ENCODE measurements at regions not wholly inside any gene's neighbourhood (a gene's known extent, or its start where the extent isn't known, plus 50 kb on each side); places are given as distances from the start of the nearest gene placed in this dataset.

DNA sequence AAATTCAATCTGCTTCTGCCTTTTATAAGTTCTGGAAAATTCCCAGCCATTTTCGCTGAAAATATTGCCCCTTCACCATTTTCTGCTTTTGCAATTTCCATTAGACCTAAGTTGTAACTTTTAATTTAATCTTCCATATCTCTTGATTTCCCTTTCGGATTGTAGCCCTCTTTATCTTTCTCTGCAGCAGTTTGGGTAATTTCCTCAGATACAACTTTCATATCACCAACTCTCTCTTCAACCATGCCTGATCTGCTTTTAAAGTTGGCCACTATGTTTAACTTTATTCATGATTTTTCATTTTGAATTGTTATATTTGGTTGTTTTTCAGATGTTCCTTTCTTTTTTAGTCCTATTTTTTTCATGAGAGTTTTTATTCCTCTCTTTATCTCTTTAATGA lies 157.0 kb upstream of the VLDLR start:
- intact Hi-C loops (cut with micrococcal nuclease; ENCODE audit: unreplicated experiment) = loop anchor here (5.0 kb wide), 3 partner anchors 158 to 378 kb away; partner anchors contain the start of genes PUM3 and VLDLR
- TF ChIP-seq, protein P1, sequence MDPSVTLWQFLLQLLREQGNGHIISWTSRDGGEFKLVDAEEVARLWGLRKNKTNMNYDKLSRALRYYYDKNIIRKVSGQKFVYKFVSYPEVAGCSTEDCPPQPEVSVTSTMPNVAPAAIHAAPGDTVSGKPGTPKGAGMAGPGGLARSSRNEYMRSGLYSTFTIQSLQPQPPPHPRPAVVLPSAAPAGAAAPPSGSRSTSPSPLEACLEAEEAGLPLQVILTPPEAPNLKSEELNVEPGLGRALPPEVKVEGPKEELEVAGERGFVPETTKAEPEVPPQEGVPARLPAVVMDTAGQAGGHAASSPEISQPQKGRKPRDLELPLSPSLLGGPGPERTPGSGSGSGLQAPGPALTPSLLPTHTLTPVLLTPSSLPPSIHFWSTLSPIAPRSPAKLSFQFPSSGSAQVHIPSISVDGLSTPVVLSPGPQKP (IDR thresholded peaks at IDR 0.05; ENCODE audit: low read depth, low read length) = no peak
- TF ChIP-seq HDAC6 (IDR thresholded peaks at IDR 0.05; ENCODE audit: unreplicated experiment) (no peak), MEF2B (IDR thresholded peaks at IDR 0.05; ENCODE audit: partially characterized antibody, poor library complexity, severe bottlenecking) (no peak), RBBP5 (conservative IDR thresholded peaks at IDR 0.05) (no peak), ZNF274 (IDR thresholded peaks at IDR 0.05; ENCODE audit: insufficient read depth, insufficient read length) (no peak), POLR2AphosphoS5 (IDR thresholded peaks at IDR 0.05; ENCODE audit: low read length) (no peak), STAT1 (conservative IDR thresholded peaks at IDR 0.05) (no peak), FOXK2 (IDR thresholded peaks at IDR 0.05) (no peak), SMARCA5 (IDR thresholded peaks at IDR 0.05) (no peak), RAD21 (IDR thresholded peaks at IDR 0.05; ENCODE audit: insufficient read depth, low read depth, low read length) (no peak), CREM (IDR thresholded peaks at IDR 0.05; ENCODE audit: low read depth) (no peak)
- TF ChIP-seq, protein P2, sequence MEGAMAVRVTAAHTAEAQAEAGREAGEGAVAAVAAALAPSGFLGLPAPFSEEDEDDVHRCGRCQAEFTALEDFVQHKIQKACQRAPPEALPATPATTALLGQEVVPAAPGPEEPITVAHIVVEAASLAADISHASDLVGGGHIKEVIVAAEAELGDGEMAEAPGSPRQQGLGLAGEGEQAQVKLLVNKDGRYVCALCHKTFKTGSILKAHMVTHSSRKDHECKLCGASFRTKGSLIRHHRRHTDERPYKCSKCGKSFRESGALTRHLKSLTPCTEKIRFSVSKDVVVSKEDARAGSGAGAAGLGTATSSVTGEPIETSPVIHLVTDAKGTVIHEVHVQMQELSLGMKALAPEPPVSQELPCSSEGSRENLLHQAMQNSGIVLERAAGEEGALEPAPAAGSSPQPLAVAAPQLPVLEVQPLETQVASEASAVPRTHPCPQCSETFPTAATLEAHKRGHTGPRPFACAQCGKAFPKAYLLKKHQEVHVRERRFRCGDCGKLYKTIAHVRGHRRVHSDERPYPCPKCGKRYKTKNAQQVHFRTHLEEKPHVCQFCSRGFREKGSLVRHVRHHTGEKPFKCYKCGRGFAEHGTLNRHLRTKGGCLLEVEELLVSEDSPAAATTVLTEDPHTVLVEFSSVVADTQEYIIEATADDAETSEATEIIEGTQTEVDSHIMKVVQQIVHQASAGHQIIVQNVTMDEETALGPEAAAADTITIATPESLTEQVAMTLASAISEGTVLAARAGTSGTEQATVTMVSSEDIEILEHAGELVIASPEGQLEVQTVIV (IDR thresholded peaks at IDR 0.05; ENCODE audit: borderline replicate concordance, partially characterized antibody) = no peak
- TF ChIP-seq, protein P3, sequence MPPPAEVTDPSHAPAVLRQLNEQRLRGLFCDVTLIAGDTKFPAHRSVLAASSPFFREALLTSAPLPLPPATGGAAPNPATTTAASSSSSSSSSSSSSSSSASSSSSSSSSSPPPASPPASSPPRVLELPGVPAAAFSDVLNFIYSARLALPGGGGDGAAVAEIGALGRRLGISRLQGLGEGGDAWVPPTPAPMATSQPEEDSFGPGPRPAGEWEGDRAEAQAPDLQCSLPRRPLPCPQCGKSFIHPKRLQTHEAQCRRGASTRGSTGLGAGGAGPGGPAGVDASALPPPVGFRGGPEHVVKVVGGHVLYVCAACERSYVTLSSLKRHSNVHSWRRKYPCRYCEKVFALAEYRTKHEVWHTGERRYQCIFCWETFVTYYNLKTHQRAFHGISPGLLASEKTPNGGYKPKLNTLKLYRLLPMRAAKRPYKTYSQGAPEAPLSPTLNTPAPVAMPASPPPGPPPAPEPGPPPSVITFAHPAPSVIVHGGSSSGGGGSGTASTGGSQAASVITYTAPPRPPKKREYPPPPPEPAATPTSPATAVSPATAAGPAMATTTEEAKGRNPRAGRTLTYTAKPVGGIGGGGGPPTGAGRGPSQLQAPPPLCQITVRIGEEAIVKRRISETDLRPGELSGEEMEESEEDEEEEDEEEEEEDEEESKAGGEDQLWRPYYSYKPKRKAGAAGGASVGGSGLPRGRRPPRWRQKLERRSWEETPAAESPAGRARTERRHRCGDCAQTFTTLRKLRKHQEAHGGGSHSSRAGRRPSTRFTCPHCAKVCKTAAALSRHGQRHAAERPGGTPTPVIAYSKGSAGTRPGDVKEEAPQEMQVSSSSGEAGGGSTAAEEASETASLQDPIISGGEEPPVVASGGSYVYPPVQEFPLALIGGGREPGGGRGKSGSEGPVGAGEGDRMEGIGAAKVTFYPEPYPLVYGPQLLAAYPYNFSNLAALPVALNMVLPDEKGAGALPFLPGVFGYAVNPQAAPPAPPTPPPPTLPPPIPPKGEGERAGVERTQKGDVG (CRISPR knock-in tag; IDR thresholded peaks at IDR 0.05) = no peak

More for the DNA sequence above, 157.0 kb upstream of the VLDLR start:
- Histone ChIP-seq H3K4me3 (no peak overlapping the region), H4K20me1 (ENCODE audit: control insufficient read depth, insufficient read depth) (no peaks in the 10 kb centered on the region), H2AFZ (ENCODE audit: control insufficient read depth, low read depth, low read length) (no peak overlapping the region), H3K9ac (ENCODE audit: control insufficient read depth, insufficient read depth, low read length) (no peak overlapping the region), H3K79me2 (ENCODE audit: control insufficient read depth, insufficient read depth, low read length) (no peaks in the 10 kb centered on the region), H3K36me3 (ENCODE audit: control insufficient read depth in 2 of 2, insufficient read depth in 2 of 2, low read length in 1 of 2) (no peaks in the 10 kb centered on the region), H3K27ac (ENCODE audit: control insufficient read depth, insufficient read depth) (no peak overlapping the region), H3K9me3 (replicated peaks; ENCODE audit: control insufficient read depth, insufficient read depth, low read length) (no peaks in the 10 kb centered on the region), H3K4me2 (ENCODE audit: control insufficient read depth, insufficient read depth) (no peak overlapping the region), H3K27me3 (replicated peaks in 1 of 2; ENCODE audit: control insufficient read depth in 2 of 2, insufficient read depth in 2 of 2, low read length in 1 of 2) (no peaks in the 10 kb centered on the region), H3K4me1 (ENCODE audit: control insufficient read depth, insufficient read depth, low read length) (peaks cover 6% of the 10 kb centered on the region; the same call in 1 of the 2 replicates)
- BruUV-seq (replicated peaks) = no TSS peak
- ChIA-PET POLR2A (no interaction called here), CTCF (no interaction called here), RAD21 (ENCODE audit: unreplicated experiment) (no interaction called here), SMC1A (ENCODE audit: uncharacterized antibody, unreplicated experiment) (no interaction called here)
- DNase-seq (ENCODE audit: low read depth, low spot score) = no peak
- in situ Hi-C loops (cut with MboI) = no loop called here
- no peak for FAIRE-seq
- 21% methylated on average over 2 of the region's 2 CpGs for WGBS (ENCODE audit: insufficient coverage, insufficient replicate concordance, low lambda C conversion rate, missing lambda C conversion rate)
- ATAC-seq = no peak
